AG04450 (cell line): ENCODE measurements at regions not wholly inside any gene's neighbourhood (a gene's known extent, or its start where the extent isn't known, plus 50 kb on each side); places are given as distances from the start of the nearest gene placed in this dataset.

Source experiments
- CTCF ChIA-PET: fragments of 300-600, 350-600 bp; formaldehyde crosslinking; extraction: SDS; loops from one replicate; lab custom pipeline; 2022; ENCODE audit warnings: antibody characterized with exemption, inconsistent platforms; lab: Charles Lee
- POLR2A ChIA-PET: fragments of 350-600 bp; formaldehyde crosslinking; extraction: SDS; loops from one replicate; lab custom pipeline; 2021; ENCODE audit warnings: antibody characterized with exemption, inconsistent platforms; lab: Yijun Ruan, JAX
- DNase-seq: peaks from one replicate; pipeline ENCODE4 v3.0.0-alpha.2; 2011; ENCODE audit warnings: low read depth, low spot score
- H3K27ac ChIP-seq: one replicate; pipeline ENCODE4 v1.5.1; 2012; ENCODE audit warnings: low read depth, low read length, control low read depth
- H3K27me3 ChIP-seq: one replicate; pipeline ENCODE4 v1.6.0; 2012; ENCODE audit warnings: low read length; ENCODE audit not compliant: control insufficient read depth, insufficient read depth
- H3K4me3 ChIP-seq: 2 replicates; pipeline ENCODE4 v1.5.1; 2011; ENCODE audit warnings: mild to moderate bottlenecking, low read depth, low read length, control low read depth
- H3K9me3 ChIP-seq: 2 replicates; pipeline ENCODE4 v1.5.1; 2012; ENCODE audit warnings: low read length; ENCODE audit not compliant: control insufficient read depth, insufficient read depth
- TF ChIP-seq, protein P1 (sequence below): IDR thresholded peaks from 2 replicates; pipeline ENCODE4 v1.5.1; 2011; ENCODE audit warnings: low read depth, low read length, control low read depth, inconsistent platforms

DNA sequence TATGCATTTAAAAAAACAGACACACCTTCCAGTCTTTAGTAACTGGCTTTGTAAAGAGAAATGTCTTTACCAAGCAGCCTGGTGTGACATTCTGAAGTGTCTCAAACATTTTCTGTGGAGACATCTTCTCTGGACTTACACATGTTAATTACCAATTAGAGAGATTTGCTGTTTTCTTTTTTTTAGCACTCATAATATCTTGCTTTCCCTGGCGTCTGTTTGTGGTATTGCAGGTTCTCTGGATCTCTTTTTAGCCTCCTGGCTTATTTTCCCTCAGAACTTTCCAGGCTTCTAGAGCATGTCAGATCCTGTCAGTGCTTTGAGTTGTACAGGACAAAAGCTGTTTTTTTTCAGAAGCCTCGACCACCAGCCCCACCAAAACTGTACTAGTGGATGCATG lies 92.5 kb downstream of the MSX2 start:
- CTCF ChIA-PET: interaction anchor here (0.7 to 1.2 kb wide), 2 partner anchors 175 to 397 kb away, joined by 3 to 4 read pairs; no protein-coding TSS in a partner anchor
- no peak for DNase-seq
- TF ChIP-seq, protein P1, sequence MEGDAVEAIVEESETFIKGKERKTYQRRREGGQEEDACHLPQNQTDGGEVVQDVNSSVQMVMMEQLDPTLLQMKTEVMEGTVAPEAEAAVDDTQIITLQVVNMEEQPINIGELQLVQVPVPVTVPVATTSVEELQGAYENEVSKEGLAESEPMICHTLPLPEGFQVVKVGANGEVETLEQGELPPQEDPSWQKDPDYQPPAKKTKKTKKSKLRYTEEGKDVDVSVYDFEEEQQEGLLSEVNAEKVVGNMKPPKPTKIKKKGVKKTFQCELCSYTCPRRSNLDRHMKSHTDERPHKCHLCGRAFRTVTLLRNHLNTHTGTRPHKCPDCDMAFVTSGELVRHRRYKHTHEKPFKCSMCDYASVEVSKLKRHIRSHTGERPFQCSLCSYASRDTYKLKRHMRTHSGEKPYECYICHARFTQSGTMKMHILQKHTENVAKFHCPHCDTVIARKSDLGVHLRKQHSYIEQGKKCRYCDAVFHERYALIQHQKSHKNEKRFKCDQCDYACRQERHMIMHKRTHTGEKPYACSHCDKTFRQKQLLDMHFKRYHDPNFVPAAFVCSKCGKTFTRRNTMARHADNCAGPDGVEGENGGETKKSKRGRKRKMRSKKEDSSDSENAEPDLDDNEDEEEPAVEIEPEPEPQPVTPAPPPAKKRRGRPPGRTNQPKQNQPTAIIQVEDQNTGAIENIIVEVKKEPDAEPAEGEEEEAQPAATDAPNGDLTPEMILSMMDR: peak; percentile 48

DNA sequence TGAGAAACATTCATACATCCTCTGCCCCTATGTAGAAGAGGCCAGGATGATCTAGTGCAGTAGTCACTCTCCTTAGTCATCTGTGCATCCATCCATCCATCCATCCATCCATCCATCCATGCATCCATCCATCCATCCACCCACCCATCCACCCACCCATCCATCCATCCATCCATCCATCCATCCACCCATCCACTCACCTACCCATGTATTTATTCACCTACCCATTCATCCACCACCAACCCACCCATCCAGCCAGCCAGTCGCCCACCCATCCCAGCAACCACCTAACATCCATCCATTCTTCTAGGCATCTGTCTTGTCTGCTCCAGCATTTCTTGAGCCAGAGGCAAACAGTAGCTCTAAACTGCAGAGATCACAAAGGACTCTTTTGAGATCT lies 87.1 kb downstream of the MSX2 start:
- POLR2A ChIA-PET: no interaction called here
- TF ChIP-seq, protein P1: no peak
- Histone ChIP-seq H3K27ac (no peak overlapping the region), H3K4me3 (no peak overlapping the region), H3K9me3 (no peaks in the 10 kb centered on the region), H3K27me3 (no peaks in the 10 kb centered on the region)
- CTCF ChIA-PET: no interaction called here
- DNase-seq: no peak

More for the DNA sequence above, 92.5 kb downstream of the MSX2 start:
- POLR2A ChIA-PET: no interaction called here
- Histone ChIP-seq H3K4me3 (no peak overlapping the region), H3K9me3 (no peaks in the 10 kb centered on the region), H3K27me3 (no peaks in the 10 kb centered on the region), H3K27ac (no peak overlapping the region)

DNA sequence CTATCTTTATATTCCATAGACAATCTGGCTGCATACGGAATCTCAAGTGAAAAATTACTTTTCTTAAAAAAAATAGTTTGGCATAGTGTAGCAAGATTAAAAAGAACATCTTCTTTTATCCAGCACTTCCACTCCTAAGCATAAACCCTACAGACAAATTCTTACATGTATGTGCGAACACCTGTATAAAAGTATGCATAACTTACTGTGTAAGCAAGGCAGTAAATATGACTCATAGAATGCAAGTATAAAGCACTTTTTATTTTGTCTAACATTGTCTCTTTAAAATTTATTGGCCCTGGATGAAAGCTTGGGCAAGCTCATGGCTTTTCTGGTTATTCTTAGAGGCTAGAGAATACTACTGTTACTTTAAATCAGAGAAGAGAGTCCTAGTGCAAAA lies 86.4 kb downstream of the MSX2 start:
- Histone ChIP-seq H3K27me3 (no peaks in the 10 kb centered on the region), H3K4me3 (no peak overlapping the region), H3K27ac (no peak overlapping the region), H3K9me3 (no peaks in the 10 kb centered on the region)
- TF ChIP-seq, protein P1: no peak
- no peak for DNase-seq
- POLR2A ChIA-PET: no interaction called here
- CTCF ChIA-PET: interaction anchor here (1.9 kb wide), 1 partner anchor 18 kb away, joined by 7 read pairs; no protein-coding TSS in a partner anchor

DNA sequence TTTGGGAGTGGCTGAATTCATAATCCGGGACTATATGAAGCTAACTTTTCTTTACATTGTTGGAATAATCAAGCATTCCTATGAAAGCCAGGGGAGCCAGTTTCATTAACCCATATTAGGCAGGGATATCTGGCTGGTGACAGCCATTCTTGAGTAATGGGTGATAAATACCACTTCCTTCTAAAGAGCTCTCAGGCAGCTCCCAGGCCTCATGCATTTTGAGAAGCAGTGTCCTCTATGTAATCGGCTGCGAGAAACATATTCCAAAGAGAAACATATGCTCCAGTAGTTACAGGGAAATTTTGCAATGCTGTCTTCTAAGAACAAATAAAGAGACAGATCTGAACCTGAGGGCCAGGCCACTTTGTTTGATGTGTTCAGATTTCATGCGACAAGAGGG lies 83.1 kb downstream of the MSX2 start:
- TF ChIP-seq, protein P1: no peak
- no peaks in the 10 kb centered on the region for H3K9me3 ChIP-seq
- H3K4me3 ChIP-seq: no peak overlapping the region
- CTCF ChIA-PET: no interaction called here
- no peak for DNase-seq
- no peak overlapping the region for H3K27ac ChIP-seq
- POLR2A ChIA-PET: no interaction called here
- no peaks in the 10 kb centered on the region for H3K27me3 ChIP-seq

DNA sequence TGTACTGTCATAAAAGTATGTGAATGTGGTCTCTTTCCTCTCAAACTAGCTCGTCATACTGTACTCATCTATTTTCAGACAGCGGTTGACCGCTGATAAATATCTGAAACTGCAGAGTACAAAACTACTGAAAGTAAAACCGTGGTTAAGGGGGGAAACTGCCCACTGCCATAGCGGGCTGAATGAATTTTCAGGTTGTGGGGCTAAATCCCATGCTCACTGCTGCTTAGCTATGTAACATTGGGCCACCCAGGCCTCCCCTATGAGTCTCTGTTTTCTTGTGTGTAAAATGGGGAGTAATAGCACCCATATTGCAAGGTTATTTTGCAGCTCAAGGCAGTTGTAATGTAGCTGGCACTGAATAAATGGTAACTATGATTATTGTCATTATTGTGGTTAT lies 82.3 kb downstream of the MSX2 start:
- no peak overlapping the region for H3K4me3 ChIP-seq
- no peaks in the 10 kb centered on the region for H3K27me3 ChIP-seq
- H3K9me3 ChIP-seq: no peaks in the 10 kb centered on the region
- no peak overlapping the region for H3K27ac ChIP-seq
- no peak for DNase-seq
- ChIA-PET CTCF (interaction anchor here (0.7 kb wide), 1 partner anchor 11 kb away, joined by 3 read pairs; no protein-coding TSS in a partner anchor), POLR2A (no interaction called here)
- TF ChIP-seq, protein P1: no peak
